ENCODE measurements at regions not wholly inside any gene's neighbourhood (a gene's known extent, or its start where the extent isn't known, plus 50 kb on each side); places are given as distances from the start of the nearest gene placed in this dataset.
A peak's percentile ranks its signal among the peaks of the same experiment; 100 is the strongest.
"Not testable (repeated sequence)": the region's sequence is repeated elsewhere in the genome, so short reads cannot be mapped to it uniquely, and the experiment has no call there.

- H3K36me3 Mint-ChIP-seq (ENCODE audit: low read depth, unreplicated experiment): no peaks in the 10 kb centered on the region
- no peak for DNase-seq (ENCODE audit: low spot score)
- H3K4me1 Mint-ChIP-seq (ENCODE audit: unreplicated experiment): peaks cover 29% of the 10 kb centered on the region
- H3K27ac Mint-ChIP-seq (ENCODE audit: unreplicated experiment): no peak overlapping the region
- no peaks in the 10 kb centered on the region for H3K9me3 Mint-ChIP-seq (ENCODE audit: unreplicated experiment)
- no peak for TF ChIP-seq CTCF (IDR thresholded peaks at IDR 0.05; ENCODE audit: unreplicated experiment)
- no peak overlapping the region for H3K4me3 Mint-ChIP-seq (ENCODE audit: unreplicated experiment)
- peaks cover 2% of the 10 kb centered on the region for H3K27me3 Mint-ChIP-seq (ENCODE audit: unreplicated experiment)
Observed at GRCh38 chr2:14899621-14900414, 267.3 kb downstream of the LRATD1 start.

GRCh38 chr2:14901737-14902136 is 269.2 kb downstream of the LRATD1 start:
- no peak overlapping the region for H3K4me3 Mint-ChIP-seq (ENCODE audit: unreplicated experiment)
- H3K27ac Mint-ChIP-seq (ENCODE audit: unreplicated experiment): no peak overlapping the region
- H3K4me1 Mint-ChIP-seq (ENCODE audit: unreplicated experiment): peaks cover 20% of the 10 kb centered on the region
- H3K9me3 Mint-ChIP-seq (ENCODE audit: unreplicated experiment): no peaks in the 10 kb centered on the region
- no peaks in the 10 kb centered on the region for H3K36me3 Mint-ChIP-seq (ENCODE audit: low read depth, unreplicated experiment)
- H3K27me3 Mint-ChIP-seq (ENCODE audit: unreplicated experiment): peaks cover 2% of the 10 kb centered on the region
- no peak for TF ChIP-seq CTCF (IDR thresholded peaks at IDR 0.05; ENCODE audit: unreplicated experiment)
- no peak for DNase-seq (ENCODE audit: low spot score)

GRCh38 chr2:14902953-14903352 is 270.4 kb downstream of the LRATD1 start:
- H3K4me3 Mint-ChIP-seq (ENCODE audit: unreplicated experiment): no peak overlapping the region
- peaks cover 14% of the 10 kb centered on the region for H3K4me1 Mint-ChIP-seq (ENCODE audit: unreplicated experiment)
- no peak overlapping the region for H3K27ac Mint-ChIP-seq (ENCODE audit: unreplicated experiment)
- no peak for TF ChIP-seq CTCF (IDR thresholded peaks at IDR 0.05; ENCODE audit: unreplicated experiment)
- no peak for DNase-seq (ENCODE audit: low spot score)
- H3K27me3 Mint-ChIP-seq (ENCODE audit: unreplicated experiment): no peaks in the 10 kb centered on the region
- H3K36me3 Mint-ChIP-seq (ENCODE audit: low read depth, unreplicated experiment): no peaks in the 10 kb centered on the region
- no peaks in the 10 kb centered on the region for H3K9me3 Mint-ChIP-seq (ENCODE audit: unreplicated experiment)

GRCh38 chr2:14903709-14904374 is 271.3 kb downstream of the LRATD1 start:
- Mint-ChIP-seq H3K27me3 (ENCODE audit: unreplicated experiment) (no peaks in the 10 kb centered on the region), H3K4me1 (ENCODE audit: unreplicated experiment) (peaks cover 10% of the 10 kb centered on the region), H3K27ac (ENCODE audit: unreplicated experiment) (no peak overlapping the region), H3K9me3 (ENCODE audit: unreplicated experiment) (no peaks in the 10 kb centered on the region), H3K4me3 (ENCODE audit: unreplicated experiment) (no peak overlapping the region), H3K36me3 (ENCODE audit: low read depth, unreplicated experiment) (no peaks in the 10 kb centered on the region)
- DNase-seq (ENCODE audit: low spot score): peak; percentile 70
- TF ChIP-seq CTCF (IDR thresholded peaks at IDR 0.05; ENCODE audit: unreplicated experiment): peak; percentile 89

GRCh38 chr2:14904378-14904777 is 271.9 kb downstream of the LRATD1 start:
- not testable (repeated sequence) for DNase-seq (ENCODE audit: low spot score); H3K4me1 Mint-ChIP-seq (ENCODE audit: unreplicated experiment); H3K9me3 Mint-ChIP-seq (ENCODE audit: unreplicated experiment); H3K4me3 Mint-ChIP-seq (ENCODE audit: unreplicated experiment); H3K27me3 Mint-ChIP-seq (ENCODE audit: unreplicated experiment); H3K36me3 Mint-ChIP-seq (ENCODE audit: low read depth, unreplicated experiment); H3K27ac Mint-ChIP-seq (ENCODE audit: unreplicated experiment)

Measured in endothelial cell (in vitro differentiated cells).